Activated T-cell treated with anti-CD3 and anti-CD28 coated beads, Interleukin-2, amount 50 U/mL, for 1 hour (primary cell): ENCODE measurements at regions not wholly inside any gene's neighbourhood (a gene's known extent, or its start where the extent isn't known, plus 50 kb on each side); places are given as distances from the start of the nearest gene placed in this dataset.
"Not testable (repeated sequence)": the region's sequence is repeated elsewhere in the genome, so short reads cannot be mapped to it uniquely, and the experiment has no call there.

Experiments
- DNase-seq: peaks from one replicate; pipeline ENCODE4 v3.0.0-alpha.2; 2020

DNA sequence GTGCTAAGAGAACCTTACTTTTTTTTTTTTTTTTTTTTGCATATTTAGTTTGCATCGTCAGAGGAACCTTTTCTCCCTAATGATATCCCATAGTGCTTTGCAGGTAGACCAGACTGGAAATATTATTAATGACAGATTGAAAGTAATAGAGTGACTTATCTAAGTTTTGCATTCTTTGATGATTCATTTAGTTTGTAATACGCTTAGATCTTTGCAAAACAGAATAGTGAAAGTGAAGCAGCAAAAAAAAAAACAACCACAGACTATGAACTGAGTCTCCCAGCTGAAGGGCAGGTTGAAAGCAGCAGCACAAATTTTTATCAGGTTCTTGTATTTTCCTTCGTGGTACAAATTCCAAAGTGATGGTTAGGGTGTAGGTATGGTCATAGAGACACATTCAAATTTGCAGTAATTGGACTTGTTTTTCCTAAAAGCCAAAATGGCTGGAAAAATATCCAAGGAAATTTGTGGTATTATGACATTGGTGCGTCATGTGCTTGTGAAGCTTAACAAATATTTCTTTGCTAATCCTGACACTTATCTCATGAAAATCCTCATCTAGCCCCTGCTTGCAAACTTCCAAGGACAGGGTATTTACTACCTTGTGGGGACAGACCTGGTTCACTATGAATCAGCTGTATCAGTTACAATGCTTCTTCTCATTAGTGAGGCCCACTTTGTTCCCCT, 81.8 kb upstream of the CREB5 start:
- no peak for DNase-seq

GRCh38 chr7:28332046-28332445, 80.3 kb upstream of the CREB5 start:
- no peak for DNase-seq

DNA sequence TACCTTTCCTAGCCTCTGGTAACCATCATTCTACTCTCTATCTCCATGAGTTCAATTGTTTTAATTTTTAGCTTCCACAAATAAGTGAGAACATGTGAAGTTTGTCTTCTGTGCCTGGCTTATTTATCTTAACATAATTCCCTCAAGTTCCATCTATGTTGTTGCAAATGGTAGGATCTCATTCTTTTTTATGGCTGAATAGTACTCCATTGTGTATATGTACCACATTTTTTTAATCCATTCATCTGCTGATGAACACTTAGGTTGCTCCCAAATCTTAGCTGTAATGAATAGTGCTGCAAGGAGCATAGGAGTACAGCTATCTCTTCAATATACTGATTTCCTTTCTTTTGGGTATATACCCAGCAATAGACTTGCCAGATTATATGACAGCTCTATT, 78.8 kb upstream of the CREB5 start:
- not testable (repeated sequence) for DNase-seq

GRCh38 chr7:28336806-28337205, 75.5 kb upstream of the CREB5 start:
- no peak for DNase-seq

DNA sequence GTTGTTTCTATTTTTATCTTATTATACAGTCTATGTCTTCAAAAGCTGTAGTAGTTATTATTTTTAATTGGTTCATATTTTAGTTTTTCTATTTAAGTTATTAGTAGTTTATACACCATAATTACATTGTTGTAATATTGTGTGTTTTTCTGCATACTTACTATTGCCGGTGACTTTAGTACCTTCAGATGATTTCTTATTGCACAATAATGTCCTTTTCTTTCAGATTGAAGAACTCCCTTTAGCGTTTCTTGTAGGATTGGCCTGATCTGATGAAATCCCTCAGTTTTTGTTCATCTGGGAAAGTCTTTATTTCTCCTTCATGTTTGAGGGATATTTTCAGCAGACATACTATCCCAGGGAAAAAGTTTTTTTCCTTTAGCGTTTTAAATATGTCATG, 74.3 kb upstream of the CREB5 start:
- DNase-seq = no peak

- DNase-seq = no peak
These were observed 68.9 kb upstream of the CREB5 start for GRCh38 chr7:28343462-28343861.

- no peak for DNase-seq
These were observed 66.1 kb upstream of the CREB5 start for GRCh38 chr7:28346256-28346655.

DNA sequence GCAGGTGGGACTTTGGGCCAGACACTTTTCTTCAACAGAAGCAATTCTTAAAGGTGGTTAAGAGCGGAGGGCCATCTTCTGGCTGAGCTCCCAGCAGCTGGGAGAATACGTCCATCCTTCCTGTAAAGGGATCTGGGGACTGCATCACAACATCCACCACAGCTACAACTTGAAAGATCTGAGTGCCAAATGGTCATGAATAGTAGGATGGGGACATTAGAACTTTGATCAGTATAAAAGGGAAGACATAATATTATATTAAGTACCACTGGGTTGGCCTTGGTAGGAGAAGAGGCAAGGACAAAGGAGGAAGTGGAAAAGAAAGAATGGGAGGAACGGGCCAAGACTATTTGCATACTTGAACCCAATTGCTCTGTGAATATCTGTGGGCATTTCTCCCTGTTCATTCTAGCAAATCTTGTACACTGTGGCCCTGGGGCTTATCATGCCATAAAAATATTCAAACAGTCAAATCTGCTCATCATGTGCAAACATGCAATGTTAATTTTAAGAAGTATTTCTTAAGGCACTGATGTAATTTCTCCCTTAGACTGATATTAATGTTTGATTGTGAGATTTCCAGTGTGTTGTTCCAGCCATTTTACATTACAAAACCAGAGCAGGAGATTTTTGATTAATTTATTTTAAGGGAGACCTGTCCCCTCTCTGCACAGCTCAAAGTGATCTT, 65.5 kb upstream of the CREB5 start:
- DNase-seq = no peak

GRCh38 chr7:28347475-28348318, 64.6 kb upstream of the CREB5 start:
- DNase-seq = no peak

GRCh38 chr7:28348636-28349035, 63.7 kb upstream of the CREB5 start:
- no peak for DNase-seq

- DNase-seq = no peak
These were observed 62.7 kb upstream of the CREB5 start for GRCh38 chr7:28349637-28350036.

DNA sequence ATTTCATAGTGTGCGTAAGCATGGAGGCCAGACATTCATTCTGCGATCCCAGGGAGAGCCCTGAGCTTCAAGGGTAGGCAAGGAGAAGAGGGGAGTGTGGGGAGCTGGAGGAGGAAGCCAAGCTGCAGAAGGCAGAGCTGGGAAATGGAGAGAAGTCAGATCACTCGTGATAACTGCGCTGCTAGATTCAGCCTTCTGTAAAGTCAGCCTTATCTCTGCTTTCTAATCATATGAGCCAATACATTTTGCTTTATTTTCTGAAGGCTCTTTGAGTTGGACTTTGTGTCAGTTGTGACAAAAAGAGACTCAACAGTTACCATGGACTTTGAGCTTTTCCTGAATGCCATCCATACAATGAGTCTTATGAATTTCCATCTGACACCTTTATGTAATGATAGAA, 61.7 kb upstream of the CREB5 start:
- no peak for DNase-seq

DNA sequence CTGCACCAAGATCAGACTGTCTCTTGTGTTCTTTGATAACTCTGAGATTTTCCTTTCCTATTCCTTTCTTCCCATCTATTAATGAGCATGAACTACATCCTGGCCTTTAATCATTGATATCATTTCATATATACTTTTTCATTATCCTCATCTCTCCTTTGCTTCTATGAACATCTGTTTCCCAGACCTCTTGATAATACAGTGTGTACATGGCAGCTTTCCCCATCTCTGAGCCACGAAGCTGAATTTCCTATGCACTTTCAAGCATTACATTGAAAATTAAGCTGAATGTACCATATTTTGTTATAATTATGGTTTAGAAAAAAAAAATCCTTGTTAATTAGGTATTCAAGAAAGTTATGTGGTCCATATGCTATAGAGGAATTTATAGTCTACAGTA, 60.9 kb upstream of the CREB5 start:
- DNase-seq = no peak

GRCh38 chr7:28354601-28355402, 57.5 kb upstream of the CREB5 start:
- no peak for DNase-seq

- DNase-seq = no peak
These were observed 56.5 kb upstream of the CREB5 start for GRCh38 chr7:28355635-28356319.

DNA sequence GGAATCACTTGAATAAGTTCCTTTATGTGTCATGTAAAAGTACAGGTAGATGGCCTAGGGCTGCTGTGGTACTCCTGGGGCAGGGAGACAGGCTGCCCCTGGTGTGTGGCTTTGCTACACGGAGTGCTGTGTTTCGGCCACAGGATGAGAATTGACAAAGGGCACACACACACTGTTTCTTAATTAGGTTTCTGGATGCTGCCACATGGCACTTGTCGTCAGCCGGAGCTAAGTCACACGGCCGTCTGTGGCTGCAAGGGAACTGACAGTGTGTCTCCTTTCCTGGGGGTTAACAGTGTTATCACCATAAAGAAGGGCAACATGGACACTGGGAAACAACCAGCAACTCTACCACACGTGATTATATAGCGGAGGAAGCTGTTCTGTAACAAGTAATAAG, 55.7 kb upstream of the CREB5 start:
- no peak for DNase-seq

GRCh38 chr7:28358423-28358868, 53.9 kb upstream of the CREB5 start:
- no peak for DNase-seq

- DNase-seq = no peak
These were observed 51.6 kb upstream of the CREB5 start for GRCh38 chr7:28360739-28361138.

GRCh38 chr7:28361551-28361950, 50.8 kb upstream of the CREB5 start:
- DNase-seq = no peak

DNA sequence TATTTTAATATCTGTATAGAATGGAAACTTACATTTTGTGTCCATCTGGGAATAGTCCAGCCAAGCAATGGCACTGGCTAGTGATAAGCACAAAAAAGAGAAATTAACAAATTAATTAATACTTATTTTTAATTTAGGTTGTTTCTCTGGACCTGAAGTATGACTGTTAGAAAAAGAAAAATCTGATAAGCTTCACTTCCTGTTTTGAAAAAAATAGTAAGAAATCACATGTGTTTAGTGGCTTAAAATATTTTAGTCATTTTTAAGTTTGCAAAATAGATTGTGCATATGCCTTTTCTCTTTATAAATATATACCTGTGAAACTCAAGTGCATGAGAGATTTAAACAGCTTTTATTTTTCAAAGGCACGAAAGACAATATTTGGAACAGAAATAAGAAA, 50.1 kb upstream of the CREB5 start:
- no peak for DNase-seq
